ENCODE measurements at regions not wholly inside any gene's neighbourhood (a gene's known extent, or its start where the extent isn't known, plus 50 kb on each side); places are given as distances from the start of the nearest gene placed in this dataset.

DNA sequence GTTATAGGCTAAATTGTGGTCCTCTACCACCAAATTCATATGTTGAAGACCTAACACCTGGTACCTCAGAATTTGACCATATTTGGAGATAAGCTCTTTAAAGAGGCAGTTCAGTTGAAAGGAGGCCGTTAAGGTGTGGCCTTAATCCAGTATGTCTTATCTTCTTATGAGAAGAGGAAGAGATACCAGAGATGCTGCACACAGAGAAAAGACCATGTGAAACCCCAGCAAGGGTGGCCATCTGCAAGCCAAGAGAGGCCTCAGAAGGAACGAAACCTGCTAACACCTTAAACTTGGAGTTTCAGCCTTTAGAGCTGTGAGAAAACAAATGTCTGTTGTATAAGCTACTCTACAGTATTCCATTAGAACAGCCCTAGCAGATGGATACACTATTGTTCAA is 528.1 kb upstream of the DCC start:
- Histone ChIP-seq H3K27me3 (no peaks in the 10 kb centered on the region), H3K4me3 (no peak overlapping the region), H3K36me3 (no peaks in the 10 kb centered on the region), H3K4me1 (no peaks in the 10 kb centered on the region), H3K27ac (no peak overlapping the region), H3K9me3 (no peaks in the 10 kb centered on the region)
- TF ChIP-seq POLR2A (IDR thresholded peaks at IDR 0.05), result no peak
- TF ChIP-seq, protein P1, sequence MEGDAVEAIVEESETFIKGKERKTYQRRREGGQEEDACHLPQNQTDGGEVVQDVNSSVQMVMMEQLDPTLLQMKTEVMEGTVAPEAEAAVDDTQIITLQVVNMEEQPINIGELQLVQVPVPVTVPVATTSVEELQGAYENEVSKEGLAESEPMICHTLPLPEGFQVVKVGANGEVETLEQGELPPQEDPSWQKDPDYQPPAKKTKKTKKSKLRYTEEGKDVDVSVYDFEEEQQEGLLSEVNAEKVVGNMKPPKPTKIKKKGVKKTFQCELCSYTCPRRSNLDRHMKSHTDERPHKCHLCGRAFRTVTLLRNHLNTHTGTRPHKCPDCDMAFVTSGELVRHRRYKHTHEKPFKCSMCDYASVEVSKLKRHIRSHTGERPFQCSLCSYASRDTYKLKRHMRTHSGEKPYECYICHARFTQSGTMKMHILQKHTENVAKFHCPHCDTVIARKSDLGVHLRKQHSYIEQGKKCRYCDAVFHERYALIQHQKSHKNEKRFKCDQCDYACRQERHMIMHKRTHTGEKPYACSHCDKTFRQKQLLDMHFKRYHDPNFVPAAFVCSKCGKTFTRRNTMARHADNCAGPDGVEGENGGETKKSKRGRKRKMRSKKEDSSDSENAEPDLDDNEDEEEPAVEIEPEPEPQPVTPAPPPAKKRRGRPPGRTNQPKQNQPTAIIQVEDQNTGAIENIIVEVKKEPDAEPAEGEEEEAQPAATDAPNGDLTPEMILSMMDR (IDR thresholded peaks at IDR 0.05), result no peak
- TF ChIP-seq POLR2AphosphoS5 (IDR thresholded peaks at IDR 0.05; ENCODE audit: insufficient read depth in 1 of 2, low read depth in 1 of 2), result no peak
- intact Hi-C loops (cut with DNase I), result no loop called here
- DNase-seq (ENCODE audit: extremely low spot score in 2 of 2), result no peak

DNA sequence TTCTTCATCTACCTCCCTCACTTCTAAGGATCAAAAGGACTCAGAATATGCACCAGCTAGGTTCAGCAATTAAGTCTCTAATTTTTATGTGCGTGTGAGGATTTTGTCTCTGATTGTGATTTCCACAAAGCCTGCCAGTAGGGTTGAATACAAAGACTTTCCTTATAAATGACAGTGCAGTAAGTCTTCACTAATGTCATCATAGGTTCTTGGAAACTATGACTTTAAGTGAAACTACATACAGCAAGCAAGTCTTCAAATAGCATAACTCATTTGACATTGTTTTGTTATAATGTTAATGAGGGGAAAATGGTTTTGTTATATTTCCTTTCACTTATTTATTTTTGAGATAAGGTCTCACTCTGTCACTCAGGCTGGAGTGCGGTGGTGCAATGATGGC is 526.3 kb upstream of the DCC start:
- TF ChIP-seq, protein P1 (IDR thresholded peaks at IDR 0.05), result no peak
- H3K4me3 ChIP-seq, result no peak overlapping the region
- H3K9me3 ChIP-seq, result no peaks in the 10 kb centered on the region
- H3K27ac ChIP-seq, result no peak overlapping the region
- H3K4me1 ChIP-seq, result no peaks in the 10 kb centered on the region
- H3K36me3 ChIP-seq, result no peaks in the 10 kb centered on the region
- no peaks in the 10 kb centered on the region for H3K27me3 ChIP-seq
- no peak for DNase-seq (ENCODE audit: extremely low spot score in 2 of 2)
- intact Hi-C loops (cut with DNase I), result no loop called here

DNA sequence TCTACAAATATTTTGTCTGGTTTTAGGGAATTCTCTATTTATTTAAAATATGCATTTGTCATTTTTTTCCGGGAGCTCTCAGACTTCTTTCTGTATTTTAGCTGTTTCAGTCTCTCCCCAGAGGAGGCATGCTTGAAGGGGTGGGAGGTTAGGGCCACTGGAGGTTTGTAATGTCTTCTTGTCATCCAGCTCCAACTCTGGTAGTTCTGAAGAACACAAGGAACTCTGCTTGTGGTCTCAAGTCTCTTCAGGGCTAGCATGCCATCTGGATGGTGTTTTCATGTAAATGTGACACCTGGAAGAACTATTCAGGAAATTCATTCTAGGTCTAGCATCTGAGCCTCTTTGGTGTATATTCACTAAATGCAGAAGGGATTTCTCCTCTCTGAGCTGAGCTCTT is 518.4 kb upstream of the DCC start:
- Histone ChIP-seq H3K27ac (no peak overlapping the region), H3K4me1 (no peaks in the 10 kb centered on the region), H3K4me3 (no peak overlapping the region), H3K9me3 (no peaks in the 10 kb centered on the region), H3K27me3 (no peaks in the 10 kb centered on the region), H3K36me3 (no peaks in the 10 kb centered on the region)
- intact Hi-C loops (cut with DNase I), result no loop called here
- TF ChIP-seq POLR2A (IDR thresholded peaks at IDR 0.05) (no peak), POLR2AphosphoS5 (IDR thresholded peaks at IDR 0.05; ENCODE audit: insufficient read depth in 1 of 2, low read depth in 1 of 2) (no peak)
- no peak for DNase-seq (ENCODE audit: extremely low spot score in 2 of 2)

DNA sequence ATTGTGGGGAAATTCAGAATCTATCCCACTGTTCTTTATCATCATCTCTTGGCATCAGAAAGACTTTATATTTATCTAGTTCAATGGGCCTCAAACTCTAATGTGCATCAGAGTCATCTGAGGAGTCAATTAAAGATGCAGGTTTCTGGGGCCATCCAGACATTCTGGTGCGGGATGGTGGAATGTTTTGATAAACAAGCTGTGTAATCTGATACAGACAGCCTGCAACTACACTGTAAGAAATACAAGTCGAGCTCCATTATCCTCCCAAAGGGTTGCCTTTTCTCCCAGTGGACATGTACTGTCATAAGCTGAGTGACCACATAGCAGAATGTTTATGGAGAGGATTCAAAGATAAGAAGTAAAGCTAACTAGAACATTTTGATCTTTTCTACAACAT is 515.3 kb upstream of the DCC start:
- no peaks in the 10 kb centered on the region for H3K9me3 ChIP-seq
- H3K4me3 ChIP-seq, result no peak overlapping the region
- TF ChIP-seq, protein P1 (IDR thresholded peaks at IDR 0.05), result no peak
- TF ChIP-seq POLR2A (IDR thresholded peaks at IDR 0.05) (no peak), POLR2AphosphoS5 (IDR thresholded peaks at IDR 0.05; ENCODE audit: insufficient read depth in 1 of 2, low read depth in 1 of 2) (no peak)
- no peaks in the 10 kb centered on the region for H3K4me1 ChIP-seq
- no peak overlapping the region for H3K27ac ChIP-seq
- no peaks in the 10 kb centered on the region for H3K36me3 ChIP-seq
- no peak for DNase-seq (ENCODE audit: extremely low spot score in 2 of 2)
- no peaks in the 10 kb centered on the region for H3K27me3 ChIP-seq
- intact Hi-C loops (cut with DNase I), result no loop called here

DNA sequence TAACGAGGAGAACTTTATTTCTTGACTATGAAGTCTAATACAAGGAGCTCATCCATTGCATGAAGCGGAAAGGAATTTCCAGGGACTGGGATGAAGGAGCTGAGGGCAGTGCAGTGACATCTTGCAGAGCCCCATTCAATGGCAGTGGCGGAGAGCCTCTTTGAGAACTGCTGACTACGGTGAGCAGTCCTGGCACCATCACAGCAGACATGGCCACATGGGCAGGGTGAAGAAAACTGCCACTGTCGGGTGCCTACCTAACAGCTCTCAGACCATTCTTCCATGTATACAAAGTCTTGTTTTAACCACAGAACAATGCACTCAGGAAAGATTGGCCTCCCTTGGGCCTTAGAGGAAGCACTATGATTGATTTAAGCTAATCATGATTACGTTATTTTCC is 506.1 kb upstream of the DCC start:
- no peaks in the 10 kb centered on the region for H3K27me3 ChIP-seq
- no peak for DNase-seq (ENCODE audit: extremely low spot score in 2 of 2)
- no peaks in the 10 kb centered on the region for H3K36me3 ChIP-seq
- TF ChIP-seq POLR2A (IDR thresholded peaks at IDR 0.05) (no peak), POLR2AphosphoS5 (IDR thresholded peaks at IDR 0.05; ENCODE audit: insufficient read depth in 1 of 2, low read depth in 1 of 2) (no peak)
- TF ChIP-seq, protein P1 (IDR thresholded peaks at IDR 0.05), result no peak
- intact Hi-C loops (cut with DNase I), result no loop called here
- H3K9me3 ChIP-seq, result no peaks in the 10 kb centered on the region
- H3K4me3 ChIP-seq, result no peak overlapping the region
- H3K4me1 ChIP-seq, result no peaks in the 10 kb centered on the region
- H3K27ac ChIP-seq, result no peak overlapping the region

DNA sequence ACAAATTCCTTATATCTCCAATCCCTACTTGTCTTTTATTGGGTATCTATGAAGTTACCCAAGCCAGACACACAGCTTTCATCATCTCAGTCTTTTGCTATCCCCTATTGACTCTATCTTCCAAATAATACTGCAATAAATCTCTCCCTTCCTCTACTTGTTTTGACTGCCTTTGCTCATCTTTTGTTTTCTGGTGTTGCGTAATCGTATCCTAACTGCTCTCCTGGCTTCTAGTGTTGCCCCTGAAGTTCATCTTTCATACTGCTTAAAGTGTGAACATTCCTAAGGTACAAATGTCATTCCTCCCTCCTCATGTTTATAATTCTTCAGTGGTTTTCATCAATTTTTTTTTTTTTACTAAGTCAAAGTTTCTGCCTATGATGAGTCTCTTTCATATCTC is 491.3 kb upstream of the DCC start:
- intact Hi-C loops (cut with DNase I), result no loop called here
- no peak for DNase-seq (ENCODE audit: extremely low spot score in 2 of 2)
- H3K36me3 ChIP-seq, result no peaks in the 10 kb centered on the region
- no peaks in the 10 kb centered on the region for H3K27me3 ChIP-seq
- no peaks in the 10 kb centered on the region for H3K4me1 ChIP-seq
- no peak overlapping the region for H3K4me3 ChIP-seq
- no peak for TF ChIP-seq POLR2A (IDR thresholded peaks at IDR 0.05)
- TF ChIP-seq, protein P1 (IDR thresholded peaks at IDR 0.05), result no peak
- no peak for TF ChIP-seq POLR2AphosphoS5 (IDR thresholded peaks at IDR 0.05; ENCODE audit: insufficient read depth in 1 of 2, low read depth in 1 of 2)
- no peak overlapping the region for H3K27ac ChIP-seq
- H3K9me3 ChIP-seq, result no peaks in the 10 kb centered on the region

Measured in vagina (tissue), 2 donors.